A673 (cell line): ENCODE measurements at regions not wholly inside any gene's neighbourhood (a gene's known extent, or its start where the extent isn't known, plus 50 kb on each side); places are given as distances from the start of the nearest gene placed in this dataset.

Experiments
- EZH2 ChIP-seq: fragments of 200-600 bp; sonication (generic); IDR thresholded peaks from 2 replicates; pipeline ENCODE4 v1.6.1; 2017; ENCODE audit warnings: borderline replicate concordance, low read depth, mild to moderate bottlenecking, mixed read lengths, antibody characterized with exemption, low read length; ENCODE audit not compliant: poor library complexity, severe bottlenecking
- TF ChIP-seq, protein P1 (sequence below): fragments of 300-800, 200-600 bp; sonication (generic); conservative IDR thresholded peaks from 2 replicates; pipeline ENCODE4 v1.5.1; 2017; ENCODE audit warnings: low read depth, mild to moderate bottlenecking, antibody characterized with exemption, low read length, moderate library complexity, mixed read lengths

DNA sequence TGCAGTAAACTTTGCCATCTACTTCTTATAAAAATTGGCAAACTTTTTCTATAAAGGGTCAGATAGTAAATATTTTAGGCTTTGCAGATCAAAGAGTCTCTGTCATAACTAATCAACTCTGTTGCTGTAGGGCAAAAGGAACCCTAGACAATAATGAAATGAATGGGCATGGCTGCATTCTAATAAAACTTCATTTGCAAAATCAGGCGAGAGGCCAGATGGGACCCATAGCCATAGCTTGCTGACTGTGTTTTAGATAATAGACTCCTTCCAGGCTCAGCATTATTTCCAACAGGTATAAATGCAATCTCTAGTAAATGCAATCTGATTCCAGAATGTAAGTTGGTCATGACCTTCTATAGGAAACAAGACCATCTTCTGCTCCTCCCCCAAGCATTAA, 490.7 kb downstream of the TOX3 start:
- TF ChIP-seq, protein P1, sequence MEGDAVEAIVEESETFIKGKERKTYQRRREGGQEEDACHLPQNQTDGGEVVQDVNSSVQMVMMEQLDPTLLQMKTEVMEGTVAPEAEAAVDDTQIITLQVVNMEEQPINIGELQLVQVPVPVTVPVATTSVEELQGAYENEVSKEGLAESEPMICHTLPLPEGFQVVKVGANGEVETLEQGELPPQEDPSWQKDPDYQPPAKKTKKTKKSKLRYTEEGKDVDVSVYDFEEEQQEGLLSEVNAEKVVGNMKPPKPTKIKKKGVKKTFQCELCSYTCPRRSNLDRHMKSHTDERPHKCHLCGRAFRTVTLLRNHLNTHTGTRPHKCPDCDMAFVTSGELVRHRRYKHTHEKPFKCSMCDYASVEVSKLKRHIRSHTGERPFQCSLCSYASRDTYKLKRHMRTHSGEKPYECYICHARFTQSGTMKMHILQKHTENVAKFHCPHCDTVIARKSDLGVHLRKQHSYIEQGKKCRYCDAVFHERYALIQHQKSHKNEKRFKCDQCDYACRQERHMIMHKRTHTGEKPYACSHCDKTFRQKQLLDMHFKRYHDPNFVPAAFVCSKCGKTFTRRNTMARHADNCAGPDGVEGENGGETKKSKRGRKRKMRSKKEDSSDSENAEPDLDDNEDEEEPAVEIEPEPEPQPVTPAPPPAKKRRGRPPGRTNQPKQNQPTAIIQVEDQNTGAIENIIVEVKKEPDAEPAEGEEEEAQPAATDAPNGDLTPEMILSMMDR = no peak
- no peak for TF ChIP-seq EZH2
